Type B pancreatic cell (in vitro differentiated cells): ENCODE measurements at regions not wholly inside any gene's neighbourhood (a gene's known extent, or its start where the extent isn't known, plus 50 kb on each side); places are given as distances from the start of the nearest gene placed in this dataset.
A peak's percentile ranks its signal among the peaks of the same experiment; 100 is the strongest.

Experiments
- DNase-seq: peaks from one replicate; pipeline ENCODE4 v3.0.0; 2021; ENCODE audit warnings: mixed read lengths; ENCODE audit not compliant: unreplicated experiment; ENCODE audit errors: extremely low spot score
- H3K27ac Mint-ChIP-seq: 2 replicates; pipeline ENCODE4 v1.8.0; 2021; ENCODE audit warnings: mild to moderate bottlenecking, mixed read lengths
- H3K27me3 Mint-ChIP-seq: 2 replicates; pipeline ENCODE4 v1.8.0; 2021; ENCODE audit warnings: mixed read lengths
- H3K36me3 Mint-ChIP-seq: 2 replicates; pipeline ENCODE4 v1.8.0; 2021; ENCODE audit warnings: mixed read lengths
- H3K4me1 Mint-ChIP-seq: one replicate; pipeline ENCODE4 v1.8.0; 2021; ENCODE audit warnings: mixed read lengths; ENCODE audit not compliant: unreplicated experiment
- H3K4me3 Mint-ChIP-seq: 2 replicates; pipeline ENCODE4 v1.8.0; 2021; ENCODE audit warnings: mild to moderate bottlenecking, mixed read lengths
- H3K9me3 Mint-ChIP-seq: 2 replicates; pipeline ENCODE4 v1.8.0; 2021; ENCODE audit warnings: mixed read lengths
- TF ChIP-seq, protein P1 (sequence below): fragments of 200-600 bp; sonication (generic); conservative IDR thresholded peaks from 2 replicates; pipeline ENCODE4 v1.5.0; 2021; ENCODE audit warnings: antibody characterized with exemption, mild to moderate bottlenecking

DNA sequence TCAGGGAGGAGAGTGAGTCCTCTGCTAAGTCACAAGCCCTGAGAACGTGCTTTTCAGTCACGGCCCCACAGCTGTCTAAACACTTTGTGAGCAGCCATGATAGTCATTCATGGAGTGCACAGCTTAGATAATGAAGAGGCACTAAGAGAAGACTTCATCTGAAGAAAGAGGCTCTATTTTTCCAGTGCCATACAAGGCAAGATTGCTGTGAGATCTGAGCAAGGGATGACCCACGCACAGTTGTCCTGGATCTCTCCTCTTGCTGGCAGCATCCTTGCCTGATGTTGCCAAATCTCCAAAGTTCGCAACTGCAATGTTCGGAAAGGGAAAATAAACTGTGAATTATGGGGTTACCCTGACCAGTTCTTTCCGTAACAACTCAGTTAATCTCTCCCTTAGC is 418.7 kb downstream of the MEIS1 start:
- no peak overlapping the region for H3K27ac Mint-ChIP-seq
- peaks cover 9% of the 10 kb centered on the region for H3K27me3 Mint-ChIP-seq
- H3K4me3 Mint-ChIP-seq = no peak overlapping the region
- peaks cover 4% of the 10 kb centered on the region for H3K36me3 Mint-ChIP-seq
- H3K9me3 Mint-ChIP-seq = peaks cover 17% of the 10 kb centered on the region
- TF ChIP-seq, protein P1, sequence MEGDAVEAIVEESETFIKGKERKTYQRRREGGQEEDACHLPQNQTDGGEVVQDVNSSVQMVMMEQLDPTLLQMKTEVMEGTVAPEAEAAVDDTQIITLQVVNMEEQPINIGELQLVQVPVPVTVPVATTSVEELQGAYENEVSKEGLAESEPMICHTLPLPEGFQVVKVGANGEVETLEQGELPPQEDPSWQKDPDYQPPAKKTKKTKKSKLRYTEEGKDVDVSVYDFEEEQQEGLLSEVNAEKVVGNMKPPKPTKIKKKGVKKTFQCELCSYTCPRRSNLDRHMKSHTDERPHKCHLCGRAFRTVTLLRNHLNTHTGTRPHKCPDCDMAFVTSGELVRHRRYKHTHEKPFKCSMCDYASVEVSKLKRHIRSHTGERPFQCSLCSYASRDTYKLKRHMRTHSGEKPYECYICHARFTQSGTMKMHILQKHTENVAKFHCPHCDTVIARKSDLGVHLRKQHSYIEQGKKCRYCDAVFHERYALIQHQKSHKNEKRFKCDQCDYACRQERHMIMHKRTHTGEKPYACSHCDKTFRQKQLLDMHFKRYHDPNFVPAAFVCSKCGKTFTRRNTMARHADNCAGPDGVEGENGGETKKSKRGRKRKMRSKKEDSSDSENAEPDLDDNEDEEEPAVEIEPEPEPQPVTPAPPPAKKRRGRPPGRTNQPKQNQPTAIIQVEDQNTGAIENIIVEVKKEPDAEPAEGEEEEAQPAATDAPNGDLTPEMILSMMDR = no peak
- no peak for DNase-seq
- peaks cover 17% of the 10 kb centered on the region for H3K4me1 Mint-ChIP-seq

DNA sequence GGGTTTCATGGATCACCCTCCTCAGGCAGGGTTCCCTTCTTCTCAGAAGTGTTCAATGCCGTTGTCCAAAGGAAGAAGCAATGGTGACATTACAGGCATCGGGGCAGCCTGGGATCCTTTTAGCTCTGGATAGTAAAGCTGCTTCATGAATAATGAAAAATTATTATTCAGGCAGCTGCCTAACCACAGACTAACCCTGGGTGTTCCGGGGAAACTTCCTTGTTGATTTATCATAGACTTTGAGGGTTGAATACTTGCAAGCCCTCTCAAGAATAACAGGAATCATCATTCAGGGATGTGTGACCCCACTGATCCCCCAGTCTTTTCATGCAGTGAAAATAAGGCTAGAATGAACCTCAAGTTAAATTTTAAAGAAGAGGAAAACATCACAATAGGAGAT is 419.4 kb downstream of the MEIS1 start:
- H3K27me3 Mint-ChIP-seq = peaks cover 9% of the 10 kb centered on the region
- H3K27ac Mint-ChIP-seq = no peak overlapping the region
- TF ChIP-seq, protein P1 = no peak
- DNase-seq = no peak
- H3K36me3 Mint-ChIP-seq = peaks cover 4% of the 10 kb centered on the region
- peaks cover 17% of the 10 kb centered on the region for H3K9me3 Mint-ChIP-seq
- H3K4me3 Mint-ChIP-seq = no peak overlapping the region
- peaks cover 17% of the 10 kb centered on the region for H3K4me1 Mint-ChIP-seq

DNA sequence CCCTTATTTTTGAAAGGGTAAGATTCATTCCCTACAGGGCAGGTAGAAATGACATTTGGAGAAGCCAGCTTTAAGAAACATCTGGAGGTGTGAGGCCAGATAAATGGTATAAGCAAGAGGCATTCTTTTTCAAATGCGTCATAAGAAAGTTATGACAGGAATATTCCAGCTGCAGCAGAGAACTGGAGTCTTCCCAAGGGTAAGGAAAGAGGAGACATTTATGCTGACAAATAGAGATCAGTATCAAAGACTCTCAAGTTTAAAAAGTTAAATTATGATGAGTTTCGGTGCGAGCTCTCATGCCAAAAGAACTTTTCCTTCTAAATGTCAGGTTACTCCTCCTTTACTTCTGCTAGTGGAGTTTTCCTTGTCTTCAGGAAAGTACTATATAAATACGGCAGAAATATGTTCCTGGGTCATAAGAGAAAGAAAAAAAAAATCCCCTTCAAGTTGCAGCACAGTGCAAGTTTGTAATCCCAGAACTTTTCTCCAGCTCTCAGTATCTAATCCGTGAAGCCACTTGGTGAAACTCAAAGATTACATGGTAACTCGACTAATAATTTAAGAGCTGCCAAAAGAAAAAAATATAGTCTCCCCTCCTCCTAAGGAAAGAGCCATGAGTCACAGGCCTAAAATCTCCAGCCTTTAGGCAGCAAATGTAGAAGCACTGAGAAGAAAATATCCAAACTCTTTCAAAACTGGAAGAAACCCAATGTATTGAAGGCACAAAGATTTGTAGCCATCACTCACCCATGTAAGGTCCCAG is 428.1 kb downstream of the MEIS1 start:
- Mint-ChIP-seq H3K9me3 (peaks cover 7% of the 10 kb centered on the region), H3K36me3 (no peaks in the 10 kb centered on the region), H3K4me1 (peaks cover 12% of the 10 kb centered on the region), H3K27ac (peak overlapping the region; percentile 15), H3K27me3 (no peaks in the 10 kb centered on the region), H3K4me3 (no peak overlapping the region)
- DNase-seq = no peak
- TF ChIP-seq, protein P1 = no peak

DNA sequence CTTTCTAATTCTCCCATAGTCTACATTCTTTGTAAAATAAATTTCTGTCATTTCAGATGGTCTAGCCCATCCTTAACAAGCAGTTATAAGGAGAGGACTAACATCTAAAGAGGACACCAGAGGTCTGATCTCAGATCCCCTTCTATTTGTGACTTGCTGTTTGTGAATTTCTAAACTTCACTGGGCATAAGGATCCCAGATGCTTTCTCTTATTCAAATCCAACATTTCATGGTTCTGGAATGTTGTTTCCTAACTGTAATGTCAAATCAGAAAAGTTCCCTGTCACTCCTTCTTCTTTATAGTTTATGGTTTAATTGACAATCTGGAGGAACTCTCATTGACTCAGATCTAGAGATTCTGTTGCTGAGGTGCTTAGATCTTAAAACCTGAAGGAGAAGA is 430.2 kb downstream of the MEIS1 start:
- TF ChIP-seq, protein P1 = no peak
- Mint-ChIP-seq H3K9me3 (peaks cover 11% of the 10 kb centered on the region), H3K27me3 (no peaks in the 10 kb centered on the region), H3K27ac (no peak overlapping the region), H3K4me1 (peaks cover 13% of the 10 kb centered on the region), H3K36me3 (no peaks in the 10 kb centered on the region), H3K4me3 (no peak overlapping the region)
- DNase-seq = no peak

DNA sequence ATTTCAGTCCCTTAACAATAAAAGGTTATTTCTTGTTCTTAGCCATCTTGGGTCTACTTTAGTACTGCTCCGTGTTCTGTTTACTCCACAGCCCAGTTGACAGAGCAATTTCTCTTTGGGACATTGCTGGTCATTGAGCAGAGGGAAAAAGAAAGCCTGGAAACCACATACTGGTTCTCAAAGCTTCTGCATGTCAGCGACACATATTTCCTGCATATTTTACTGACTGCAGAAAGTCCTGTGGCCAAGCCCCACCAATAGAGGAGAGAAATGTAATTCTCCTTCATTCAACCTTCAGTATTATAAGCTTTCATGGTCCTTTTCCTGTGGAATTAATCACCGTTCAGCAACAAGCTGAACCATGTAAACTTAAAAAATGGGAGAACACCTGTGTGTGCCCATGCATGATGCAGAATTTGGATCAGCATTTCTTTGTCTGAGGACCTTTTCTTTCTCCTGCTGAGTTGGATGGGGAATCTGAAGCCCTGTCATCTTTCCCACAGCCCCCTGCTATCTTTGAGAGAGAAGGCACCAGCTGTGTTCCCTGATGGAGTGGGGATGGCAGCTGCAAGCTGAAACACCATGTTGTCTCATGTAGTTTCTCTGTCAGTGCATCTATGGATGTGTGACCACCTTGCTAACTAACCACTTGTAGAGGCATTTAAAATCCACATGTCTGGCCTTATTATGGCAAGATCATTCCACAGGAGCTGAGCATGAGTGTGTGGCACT is 431.6 kb downstream of the MEIS1 start:
- no peak for DNase-seq
- Mint-ChIP-seq H3K4me1 (peaks cover 13% of the 10 kb centered on the region), H3K27ac (no peak overlapping the region), H3K36me3 (no peaks in the 10 kb centered on the region), H3K27me3 (no peaks in the 10 kb centered on the region), H3K4me3 (no peak overlapping the region), H3K9me3 (peaks cover 11% of the 10 kb centered on the region)
- TF ChIP-seq, protein P1 = no peak
